Keratinocyte (primary cell): ENCODE measurements at regions not wholly inside any gene's neighbourhood (a gene's known extent, or its start where the extent isn't known, plus 50 kb on each side); places are given as distances from the start of the nearest gene placed in this dataset.

Experiments
- EZH2 ChIP-seq: IDR thresholded peaks from one replicate; pipeline ENCODE4 v1.6.1; 2012; ENCODE audit warnings: inconsistent platforms, mild to moderate bottlenecking, low read length, moderate library complexity
- TF ChIP-seq, protein P1 (sequence below), 3 experiments: IDR thresholded peaks in 1 of 3; conservative IDR thresholded peaks in 1 of 3; optimal IDR thresholded peaks in 1 of 3; 2 replicates in 2 of 3; 3 replicates in 1 of 3; pipeline versions ENCODE3 to v1.5.1; 2011; ENCODE audit warnings: low read length in 3 of 3, mild to moderate bottlenecking in 3 of 3, moderate library complexity in 2 of 3, control low read depth in 1 of 3, inconsistent platforms in 1 of 3; ENCODE audit not compliant: insufficient read depth in 2 of 3; ENCODE audit errors: extremely low read depth in 1 of 3

- TF ChIP-seq, protein P1, sequence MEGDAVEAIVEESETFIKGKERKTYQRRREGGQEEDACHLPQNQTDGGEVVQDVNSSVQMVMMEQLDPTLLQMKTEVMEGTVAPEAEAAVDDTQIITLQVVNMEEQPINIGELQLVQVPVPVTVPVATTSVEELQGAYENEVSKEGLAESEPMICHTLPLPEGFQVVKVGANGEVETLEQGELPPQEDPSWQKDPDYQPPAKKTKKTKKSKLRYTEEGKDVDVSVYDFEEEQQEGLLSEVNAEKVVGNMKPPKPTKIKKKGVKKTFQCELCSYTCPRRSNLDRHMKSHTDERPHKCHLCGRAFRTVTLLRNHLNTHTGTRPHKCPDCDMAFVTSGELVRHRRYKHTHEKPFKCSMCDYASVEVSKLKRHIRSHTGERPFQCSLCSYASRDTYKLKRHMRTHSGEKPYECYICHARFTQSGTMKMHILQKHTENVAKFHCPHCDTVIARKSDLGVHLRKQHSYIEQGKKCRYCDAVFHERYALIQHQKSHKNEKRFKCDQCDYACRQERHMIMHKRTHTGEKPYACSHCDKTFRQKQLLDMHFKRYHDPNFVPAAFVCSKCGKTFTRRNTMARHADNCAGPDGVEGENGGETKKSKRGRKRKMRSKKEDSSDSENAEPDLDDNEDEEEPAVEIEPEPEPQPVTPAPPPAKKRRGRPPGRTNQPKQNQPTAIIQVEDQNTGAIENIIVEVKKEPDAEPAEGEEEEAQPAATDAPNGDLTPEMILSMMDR (optimal IDR thresholded peaks at IDR 0.05 in 1 of 3, IDR thresholded peaks at IDR 0.05 in 1 of 3, conservative IDR thresholded peaks at IDR 0.05 in 1 of 3; ENCODE audit: extremely low read depth in 1 of 3, insufficient read depth in 2 of 3, low read length in 3 of 3) = no peak
- TF ChIP-seq EZH2 = no peak
These were observed 84.9 kb upstream of the MAP4K3 start for GRCh38 chr2:39521876-39522517.
